Erythroblast (primary cell): ENCODE measurements at regions not wholly inside any gene's neighbourhood (a gene's known extent, or its start where the extent isn't known, plus 50 kb on each side); places are given as distances from the start of the nearest gene placed in this dataset.

Experiments
- GATA1 ChIP-seq: IDR thresholded peaks from 2 replicates; pipeline ENCODE4 v1.6.1; 2011; ENCODE audit warnings: low read depth, mild to moderate bottlenecking, control low read depth, low read length, moderate library complexity
- POLR2A ChIP-seq: IDR thresholded peaks from 2 replicates; pipeline ENCODE4 v1.6.1; 2011; ENCODE audit warnings: mild to moderate bottlenecking, low read length

- TF ChIP-seq POLR2A (no peak), GATA1 (no peak)
These were observed 331.7 kb upstream of the PROX1 start for GRCh38 chr1:213656039-213656438.
